ENCODE measurements at regions not wholly inside any gene's neighbourhood (a gene's known extent, or its start where the extent isn't known, plus 50 kb on each side); places are given as distances from the start of the nearest gene placed in this dataset.

DNA sequence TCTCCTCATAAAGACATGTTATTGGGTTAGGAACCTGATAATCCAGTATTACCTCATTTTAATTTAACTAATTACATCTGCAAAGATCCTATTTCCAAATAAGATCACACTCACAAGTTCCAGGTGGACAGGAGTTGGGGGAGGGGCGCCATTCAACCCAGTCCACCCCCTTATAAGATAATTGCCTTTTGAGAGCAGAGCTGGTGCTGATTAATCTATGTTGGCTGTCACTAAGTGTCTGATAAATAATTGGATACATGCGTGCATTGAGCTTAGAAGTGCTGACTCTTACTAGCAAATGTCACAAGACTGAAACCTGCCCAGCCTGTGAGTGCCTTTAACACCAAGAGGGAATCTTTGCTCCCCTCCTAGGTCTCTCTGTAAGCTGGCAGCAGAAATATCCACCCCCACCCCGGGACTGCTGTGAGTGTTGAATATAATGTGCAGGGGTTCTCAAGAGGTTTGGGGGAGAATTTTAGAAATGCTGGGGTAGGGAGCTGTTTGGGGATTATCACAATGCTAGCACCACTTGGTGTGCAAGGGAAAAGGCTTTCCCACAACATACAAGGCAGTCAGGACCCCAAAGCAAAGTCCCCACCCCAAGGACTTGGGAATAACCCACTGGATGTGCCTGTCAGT, 87.5 kb downstream of the ANKRD60 start:
- DNase-seq (ENCODE audit: extremely low spot score), result no peak
- TF ChIP-seq, protein P1, sequence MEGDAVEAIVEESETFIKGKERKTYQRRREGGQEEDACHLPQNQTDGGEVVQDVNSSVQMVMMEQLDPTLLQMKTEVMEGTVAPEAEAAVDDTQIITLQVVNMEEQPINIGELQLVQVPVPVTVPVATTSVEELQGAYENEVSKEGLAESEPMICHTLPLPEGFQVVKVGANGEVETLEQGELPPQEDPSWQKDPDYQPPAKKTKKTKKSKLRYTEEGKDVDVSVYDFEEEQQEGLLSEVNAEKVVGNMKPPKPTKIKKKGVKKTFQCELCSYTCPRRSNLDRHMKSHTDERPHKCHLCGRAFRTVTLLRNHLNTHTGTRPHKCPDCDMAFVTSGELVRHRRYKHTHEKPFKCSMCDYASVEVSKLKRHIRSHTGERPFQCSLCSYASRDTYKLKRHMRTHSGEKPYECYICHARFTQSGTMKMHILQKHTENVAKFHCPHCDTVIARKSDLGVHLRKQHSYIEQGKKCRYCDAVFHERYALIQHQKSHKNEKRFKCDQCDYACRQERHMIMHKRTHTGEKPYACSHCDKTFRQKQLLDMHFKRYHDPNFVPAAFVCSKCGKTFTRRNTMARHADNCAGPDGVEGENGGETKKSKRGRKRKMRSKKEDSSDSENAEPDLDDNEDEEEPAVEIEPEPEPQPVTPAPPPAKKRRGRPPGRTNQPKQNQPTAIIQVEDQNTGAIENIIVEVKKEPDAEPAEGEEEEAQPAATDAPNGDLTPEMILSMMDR (IDR thresholded peaks at IDR 0.05; ENCODE audit: control extremely low read depth, extremely low read depth, low read depth, missing control alignments), result no peak
- ChIA-PET CTCF (no interaction called here), POLR2A (no interaction called here)

DNA sequence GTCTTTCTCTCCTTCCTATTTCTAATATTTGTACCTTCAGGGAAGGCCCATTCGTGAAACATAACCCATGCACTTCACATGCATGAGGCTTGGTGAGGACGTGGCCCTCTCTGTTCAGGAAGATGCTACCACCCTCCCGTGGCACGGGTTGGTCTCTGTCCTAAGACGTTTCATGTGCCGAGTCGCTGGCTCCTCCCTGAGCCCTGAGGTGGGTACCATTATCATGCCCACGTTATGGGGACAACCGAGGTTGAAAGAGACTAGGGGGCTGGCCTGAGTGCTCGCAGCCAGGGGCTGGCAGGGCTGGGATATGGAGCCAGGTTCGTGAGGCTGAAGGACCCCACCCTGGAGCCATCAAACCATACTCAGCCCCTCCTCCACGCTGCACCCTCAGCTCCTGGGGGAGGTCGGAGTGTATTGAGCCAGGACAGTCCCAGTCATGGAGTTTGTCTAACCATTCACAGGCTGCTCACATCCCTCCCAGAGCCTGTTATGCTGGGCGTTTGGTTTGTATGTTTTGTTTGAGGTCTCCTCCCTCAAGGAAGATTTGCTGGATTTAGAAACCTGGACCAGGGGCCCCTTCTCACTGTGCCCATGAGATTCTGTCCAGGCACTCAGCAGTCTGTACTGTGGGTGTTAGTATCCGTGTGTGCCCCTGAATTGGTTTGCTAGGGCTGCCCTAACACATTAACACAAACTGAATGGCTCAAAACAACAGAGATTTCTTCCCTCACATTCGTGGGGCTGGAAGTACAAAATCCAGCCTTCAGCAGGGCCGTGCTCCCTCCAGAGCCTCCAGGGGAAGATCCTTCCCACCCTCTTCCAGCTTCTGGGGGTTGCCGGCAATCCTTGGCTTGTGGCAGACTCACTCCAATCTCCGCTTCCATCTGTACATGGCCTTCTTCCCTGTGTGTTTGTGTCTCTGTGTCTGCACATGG, 88.3 kb downstream of the ANKRD60 start:
- no peak for DNase-seq (ENCODE audit: extremely low spot score)
- TF ChIP-seq, protein P1 (IDR thresholded peaks at IDR 0.05; ENCODE audit: control extremely low read depth, extremely low read depth, low read depth, missing control alignments), result no peak
- ChIA-PET CTCF (no interaction called here), POLR2A (no interaction called here)

DNA sequence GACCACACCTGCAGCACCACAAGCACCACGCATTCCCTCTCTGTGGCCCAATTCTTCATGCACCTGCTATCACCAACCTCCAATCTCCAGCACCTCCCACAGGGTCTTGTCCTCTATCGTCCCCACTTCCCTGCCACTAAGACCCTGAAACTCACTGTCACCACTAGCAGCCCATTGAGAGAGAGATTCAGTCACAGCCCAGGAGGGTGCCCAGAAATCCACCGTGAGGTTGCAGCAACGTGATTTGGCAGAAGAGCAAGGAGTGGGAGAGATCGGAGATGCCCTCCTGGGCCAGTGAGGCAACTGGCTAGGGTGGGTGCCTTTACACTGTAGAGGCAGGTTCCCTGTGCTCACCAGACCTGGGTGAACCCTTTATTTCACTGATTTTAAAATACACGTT, 90.1 kb downstream of the ANKRD60 start:
- CTCF ChIA-PET, result no interaction called here
- no peak for DNase-seq (ENCODE audit: extremely low spot score)
- POLR2A ChIA-PET, result no interaction called here
- TF ChIP-seq, protein P1 (IDR thresholded peaks at IDR 0.05; ENCODE audit: control extremely low read depth, extremely low read depth, low read depth, missing control alignments), result no peak

DNA sequence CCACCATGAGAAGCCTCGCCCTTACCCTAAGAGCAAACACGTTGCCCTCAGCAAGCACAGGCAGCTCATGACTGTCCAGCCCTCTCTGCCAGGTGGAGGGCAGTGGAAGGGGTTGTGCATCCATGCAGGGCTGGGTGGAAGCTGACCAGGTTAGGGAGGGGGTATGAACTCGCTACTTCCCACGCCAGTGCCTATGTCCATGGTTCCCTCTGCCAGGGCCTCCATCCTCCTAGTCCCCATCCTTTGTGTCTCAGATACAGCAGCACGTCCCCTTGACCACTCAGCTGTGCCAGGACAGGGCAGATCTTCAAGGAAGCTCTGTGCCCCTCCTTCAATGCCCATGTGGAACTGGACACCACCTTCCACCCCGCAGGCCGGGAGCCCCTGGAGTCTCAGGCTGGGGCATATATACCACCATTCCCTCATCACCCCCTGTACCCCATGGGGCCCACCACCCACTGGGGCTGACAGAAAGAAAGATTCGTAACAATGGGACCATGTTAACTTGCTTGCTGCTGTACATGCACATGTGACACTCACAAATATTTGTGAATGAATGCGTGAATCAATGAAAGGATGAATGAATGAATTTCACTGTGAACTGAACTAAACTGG, 90.7 kb downstream of the ANKRD60 start:
- ChIA-PET POLR2A (no interaction called here), CTCF (no interaction called here)
- TF ChIP-seq, protein P1 (IDR thresholded peaks at IDR 0.05; ENCODE audit: control extremely low read depth, extremely low read depth, low read depth, missing control alignments), result no peak
- no peak for DNase-seq (ENCODE audit: extremely low spot score)

DNA sequence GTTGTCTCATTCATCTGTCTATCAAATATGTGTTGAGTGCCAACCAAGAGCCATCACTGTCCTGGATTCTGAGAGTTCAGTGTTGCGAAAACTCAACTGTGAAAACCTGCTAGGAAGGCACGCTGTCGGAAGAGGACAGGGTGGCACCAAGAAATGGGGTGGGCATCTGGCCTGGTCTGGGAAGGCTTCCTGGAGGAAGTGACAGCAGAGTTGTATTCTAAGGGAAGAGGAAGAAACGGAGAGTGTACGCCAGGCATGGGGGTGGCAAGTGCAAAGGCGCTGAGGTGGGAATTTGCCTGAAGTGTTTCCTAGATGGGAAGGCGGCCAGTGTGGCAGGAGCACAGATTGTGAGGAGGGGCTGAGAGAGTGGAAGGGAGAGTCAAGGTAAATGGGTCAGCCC, 91.2 kb downstream of the ANKRD60 start:
- DNase-seq (ENCODE audit: extremely low spot score), result no peak
- ChIA-PET POLR2A (no interaction called here), CTCF (no interaction called here)
- TF ChIP-seq, protein P1 (IDR thresholded peaks at IDR 0.05; ENCODE audit: control extremely low read depth, extremely low read depth, low read depth, missing control alignments), result no peak

DNA sequence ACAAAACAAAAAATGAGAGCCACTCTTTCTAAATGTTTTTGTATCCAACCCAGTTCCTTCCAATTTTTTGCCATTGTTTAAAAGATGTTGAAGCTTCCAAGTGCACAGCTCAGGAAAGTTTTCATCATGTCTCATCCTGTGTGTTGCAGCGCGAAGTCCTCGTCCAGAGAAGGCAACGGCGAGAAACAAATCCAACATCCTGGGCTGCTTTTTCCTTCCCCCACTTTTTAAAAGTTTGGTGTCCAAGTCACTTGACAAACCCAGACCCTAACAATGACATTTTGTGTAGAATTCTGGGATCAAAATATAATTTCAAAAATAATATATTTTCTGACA, 92.3 kb downstream of the ANKRD60 start:
- ChIA-PET CTCF (interaction anchor here (2.0 kb wide), 1 partner anchor 10 kb away, joined by 7 read pairs; no protein-coding TSS in a partner anchor), POLR2A (no interaction called here)
- TF ChIP-seq, protein P1 (IDR thresholded peaks at IDR 0.05; ENCODE audit: control extremely low read depth, extremely low read depth, low read depth, missing control alignments), result no peak
- DNase-seq (ENCODE audit: extremely low spot score), result no peak

Measured in GM10248 (cell line).